ENCODE measurements at regions not wholly inside any gene's neighbourhood (a gene's known extent, or its start where the extent isn't known, plus 50 kb on each side); places are given as distances from the start of the nearest gene placed in this dataset.
A peak's percentile ranks its signal among the peaks of the same experiment; 100 is the strongest.

GRCh38 chr14:100476012-100476822 is 111.0 kb downstream of the BEGAIN start:
- H3K36me3 Mint-ChIP-seq: no peaks in the 10 kb centered on the region
- no peak overlapping the region for H3K4me3 Mint-ChIP-seq

GRCh38 chr14:100484531-100485267 is 102.5 kb downstream of the BEGAIN start:
- Mint-ChIP-seq H3K27me3 (no peaks in the 10 kb centered on the region), H3K4me3 (no peak overlapping the region), H3K9me3 (no peaks in the 10 kb centered on the region), H3K27ac (no peak overlapping the region), H3K36me3 (peaks cover 8% of the 10 kb centered on the region), H3K4me1 (ENCODE audit: low read depth in 2 of 2) (peaks cover 11 to 23% of the 10 kb centered on the region in 2 donors)
- no peak for ATAC-seq
- DNase-seq (ENCODE audit: low spot score): no peak

More at GRCh38 chr14:100476012-100476822, 111.0 kb downstream of the BEGAIN start:
- ATAC-seq (no peak), DNase-seq (ENCODE audit: low spot score) (no peak)
- H3K9me3 Mint-ChIP-seq: no peaks in the 10 kb centered on the region
- no peak overlapping the region for H3K27ac Mint-ChIP-seq
- no peaks in the 10 kb centered on the region for H3K27me3 Mint-ChIP-seq
- peaks cover 0 to 3% of the 10 kb centered on the region in 2 donors for H3K4me1 Mint-ChIP-seq (ENCODE audit: low read depth in 2 of 2)

- Mint-ChIP-seq H3K9me3 (no peaks in the 10 kb centered on the region), H3K36me3 (peaks cover 8% of the 10 kb centered on the region), H3K27ac (no peak overlapping the region), H3K27me3 (no peaks in the 10 kb centered on the region), H3K4me3 (peak overlapping the region; percentile 13), H3K4me1 (ENCODE audit: low read depth in 2 of 2) (peaks cover 11 to 23% of the 10 kb centered on the region in 2 donors)
- DNase-seq (ENCODE audit: low spot score) (no peak), ATAC-seq (peak; percentile 55 to 64)
Observed at GRCh38 chr14:100486025-100486828, 101.0 kb downstream of the BEGAIN start.
